BJ (cell line): ENCODE measurements at regions not wholly inside any gene's neighbourhood (a gene's known extent, or its start where the extent isn't known, plus 50 kb on each side); places are given as distances from the start of the nearest gene placed in this dataset.

Experiments
- CTCF ChIA-PET: fragments of 350-600 bp; formaldehyde crosslinking; extraction: SDS; loops from one replicate; lab custom pipeline; 2021; ENCODE audit warnings: antibody characterized with exemption, inconsistent platforms; lab: Yijun Ruan, JAX
- POLR2A ChIA-PET: fragments of 300-600 bp; sonication (Branson Sonifier 250); formaldehyde crosslinking; extraction: SDS; loops from one replicate; lab custom pipeline; 2021; ENCODE audit warnings: antibody characterized with exemption; lab: Charles Lee
- DNase-seq: peaks from one replicate; pipeline ENCODE4 v3.0.0-alpha.2; 2011; ENCODE audit warnings: low read depth
- H3K27me3 ChIP-seq: 2 replicates; pipeline ENCODE4 v1.6.0; 2011; ENCODE audit warnings: low read length; ENCODE audit not compliant: control insufficient read depth, insufficient read depth
- H3K36me3 ChIP-seq: 2 replicates; pipeline ENCODE4 v1.5.1; 2011; ENCODE audit warnings: low read length; ENCODE audit not compliant: control insufficient read depth, insufficient read depth
- H3K4me3 ChIP-seq: 2 replicates; pipeline ENCODE4 v1.5.1; 2011; ENCODE audit warnings: low read depth, mild to moderate bottlenecking, control low read depth, low read length
- CTCF ChIP-seq: IDR thresholded peaks from 2 replicates; pipeline ENCODE4 v1.5.1; 2011; ENCODE audit warnings: low read depth, mild to moderate bottlenecking, control low read depth, inconsistent platforms, low read length, moderate library complexity; ENCODE audit not compliant: insufficient read depth

DNA sequence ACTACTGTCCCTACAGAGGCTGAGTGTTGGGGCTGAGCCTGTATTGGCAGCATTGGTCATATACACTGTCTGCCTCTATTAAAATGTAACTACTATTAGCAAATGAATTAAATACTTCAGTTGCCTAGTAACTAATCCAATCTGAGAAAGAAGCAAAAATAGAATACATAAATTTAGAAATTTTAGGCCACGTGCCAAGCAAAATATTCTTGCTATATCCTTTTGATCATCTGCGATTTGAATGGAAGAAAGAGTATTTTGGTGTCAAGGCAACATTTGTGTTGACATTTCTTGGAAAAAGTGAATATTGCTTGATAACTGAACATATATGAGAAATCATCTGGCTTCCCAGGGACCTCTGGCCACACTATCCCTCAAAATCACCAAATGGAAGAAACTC is 148.2 kb upstream of the TOPAZ1 start:
- H3K36me3 ChIP-seq = no peaks in the 10 kb centered on the region
- no peaks in the 10 kb centered on the region for H3K27me3 ChIP-seq
- ChIA-PET POLR2A (no interaction called here), CTCF (interaction anchor here (0.7 kb wide), 1 partner anchor 238 kb away, joined by 4 read pairs; no protein-coding TSS in a partner anchor)
- no peak overlapping the region for H3K4me3 ChIP-seq
- no peak for TF ChIP-seq CTCF
- DNase-seq = no peak

DNA sequence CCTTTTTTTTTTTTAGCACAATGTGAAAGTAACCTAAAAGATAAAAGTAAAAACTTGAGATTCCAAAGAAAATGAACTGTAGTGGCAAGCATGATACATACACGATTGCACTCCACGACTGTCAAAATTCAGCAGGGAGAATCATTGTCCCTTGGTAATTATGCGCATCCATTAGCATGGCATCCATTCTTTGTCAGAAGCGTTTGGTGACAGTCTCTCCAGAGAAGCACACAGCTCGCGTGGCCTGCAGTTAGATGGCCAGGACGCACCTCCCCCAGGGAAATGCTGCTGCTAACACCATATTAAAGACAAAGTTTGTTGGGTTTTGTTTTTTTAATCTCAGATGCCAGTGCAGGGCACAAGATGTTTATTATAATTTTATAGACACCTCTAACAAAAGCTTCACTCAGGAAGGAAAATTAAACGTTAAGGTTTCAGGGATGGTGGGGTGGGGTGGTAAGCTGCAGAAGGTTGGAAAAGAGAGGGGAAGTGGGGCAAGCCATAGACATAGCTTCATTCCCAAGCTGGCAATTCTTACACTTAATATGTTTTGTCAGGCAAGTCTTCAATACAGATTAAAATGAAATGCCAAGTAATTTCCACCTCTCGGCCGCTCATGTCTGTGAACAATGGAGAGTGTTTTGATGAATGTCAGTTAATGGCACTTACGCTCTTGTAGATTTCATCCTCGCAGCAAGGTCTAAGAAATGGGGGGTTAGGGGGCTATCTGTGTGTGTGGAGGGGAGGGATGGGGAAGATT is 142.8 kb upstream of the TOPAZ1 start:
- CTCF ChIA-PET = no interaction called here
- no peak for DNase-seq

GRCh38 chr3:44099566-44100297 is 142.0 kb upstream of the TOPAZ1 start:
- POLR2A ChIA-PET = no interaction called here
- CTCF ChIA-PET = interaction anchor here (0.6 to 0.9 kb wide), 2 partner anchors 14 to 16 kb away, joined by 3 to 5 read pairs; no protein-coding TSS in a partner anchor
- Histone ChIP-seq H3K4me3 (no peak overlapping the region), H3K36me3 (no peaks in the 10 kb centered on the region), H3K27me3 (no peaks in the 10 kb centered on the region)
- no peak for TF ChIP-seq CTCF
- no peak for DNase-seq

More for the DNA sequence above, 142.8 kb upstream of the TOPAZ1 start:
- no peak overlapping the region for H3K4me3 ChIP-seq
- H3K36me3 ChIP-seq = no peaks in the 10 kb centered on the region
- H3K27me3 ChIP-seq = no peaks in the 10 kb centered on the region
- POLR2A ChIA-PET = no interaction called here
- TF ChIP-seq CTCF = no peak

DNA sequence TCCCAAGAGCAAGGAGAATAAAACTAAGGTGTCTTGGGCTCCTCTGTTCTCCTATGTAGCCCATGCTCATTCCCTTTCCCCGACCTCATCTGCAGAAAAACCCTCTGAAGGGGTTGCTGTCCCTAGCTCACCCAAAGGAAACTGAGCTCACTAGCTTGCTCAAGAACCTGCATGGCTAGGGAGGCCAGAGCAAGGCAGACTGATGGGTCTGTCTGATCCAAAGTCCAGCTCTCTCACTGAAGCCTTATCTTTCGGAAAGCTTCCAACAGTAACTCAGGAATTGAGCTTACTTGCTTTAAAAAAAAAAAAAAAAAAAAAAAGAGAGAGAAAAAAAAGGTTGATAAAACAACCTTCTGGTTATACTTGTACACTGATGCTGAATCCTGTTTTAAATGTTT is 141.4 kb upstream of the TOPAZ1 start:
- Histone ChIP-seq H3K27me3 (no peaks in the 10 kb centered on the region), H3K4me3 (no peak overlapping the region), H3K36me3 (no peaks in the 10 kb centered on the region)
- no peak for DNase-seq
- ChIA-PET POLR2A (no interaction called here), CTCF (interaction anchor here (0.9 kb wide), 1 partner anchor 14 kb away, joined by 3 read pairs; no protein-coding TSS in a partner anchor)
- TF ChIP-seq CTCF = no peak

GRCh38 chr3:44104043-44104442 is 137.6 kb upstream of the TOPAZ1 start:
- DNase-seq = no peak

More at GRCh38 chr3:44104043-44104442, 137.6 kb upstream of the TOPAZ1 start:
- no peaks in the 10 kb centered on the region for H3K36me3 ChIP-seq
- H3K27me3 ChIP-seq = no peaks in the 10 kb centered on the region
- TF ChIP-seq CTCF = no peak
- ChIA-PET CTCF (interaction anchor here (1.1 kb wide), 1 partner anchor 9 kb away, joined by 4 read pairs; no protein-coding TSS in a partner anchor), POLR2A (no interaction called here)
- no peak overlapping the region for H3K4me3 ChIP-seq
